ENCODE measurements at regions not wholly inside any gene's neighbourhood (a gene's known extent, or its start where the extent isn't known, plus 50 kb on each side); places are given as distances from the start of the nearest gene placed in this dataset.

DNA sequence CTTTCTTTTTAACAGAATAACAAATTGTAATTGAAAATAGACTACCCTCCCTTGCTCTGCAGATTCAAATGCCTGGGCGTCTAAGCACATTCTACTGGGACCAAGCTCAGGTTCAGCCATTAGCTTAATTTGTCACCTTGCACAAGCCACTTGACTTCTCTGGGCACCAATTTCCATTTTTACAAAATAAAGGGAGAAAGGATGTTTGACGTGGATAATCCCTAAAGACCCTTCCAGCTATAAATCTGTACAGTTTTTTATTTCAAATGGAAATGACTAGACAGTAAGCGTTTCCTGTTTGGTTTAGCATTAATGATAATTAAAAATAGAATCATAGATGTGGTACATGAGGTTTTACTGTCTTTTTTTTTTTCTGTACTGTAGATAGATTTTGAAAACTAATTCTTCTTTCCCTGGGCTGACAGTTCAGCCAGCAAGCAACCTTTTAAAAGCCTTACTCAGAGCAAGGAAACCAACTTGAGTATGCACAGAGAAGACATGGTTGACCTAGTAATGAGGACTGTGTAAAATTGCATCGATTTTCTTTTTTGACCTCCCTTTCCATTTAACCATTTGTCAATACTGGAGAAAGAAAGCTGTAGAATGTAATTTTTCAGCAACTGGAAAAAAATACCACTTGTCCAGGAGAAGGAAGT lies 1329.5 kb upstream of the CDH8 start:
- DNase-seq (ENCODE audit: low spot score), result no peak

DNA sequence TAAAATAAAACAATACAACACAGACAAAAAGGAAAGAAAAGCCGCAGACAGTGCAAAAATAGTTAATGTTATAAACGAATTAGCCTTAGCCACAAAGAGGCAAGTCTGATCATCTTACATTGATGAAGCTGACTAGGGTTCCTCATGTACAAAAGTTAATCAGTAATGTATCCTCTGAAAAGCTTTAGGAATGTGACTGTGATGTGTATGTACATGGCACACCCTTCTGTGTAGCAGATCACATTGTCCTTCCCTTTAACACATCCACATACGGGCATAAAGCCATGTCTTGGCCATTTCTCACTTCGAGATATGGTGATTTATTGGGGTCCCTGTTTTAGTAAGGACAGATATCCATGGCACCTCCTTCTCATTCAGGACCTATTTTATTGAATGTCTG lies 1327.5 kb upstream of the CDH8 start:
- DNase-seq (ENCODE audit: low spot score), result no peak

DNA sequence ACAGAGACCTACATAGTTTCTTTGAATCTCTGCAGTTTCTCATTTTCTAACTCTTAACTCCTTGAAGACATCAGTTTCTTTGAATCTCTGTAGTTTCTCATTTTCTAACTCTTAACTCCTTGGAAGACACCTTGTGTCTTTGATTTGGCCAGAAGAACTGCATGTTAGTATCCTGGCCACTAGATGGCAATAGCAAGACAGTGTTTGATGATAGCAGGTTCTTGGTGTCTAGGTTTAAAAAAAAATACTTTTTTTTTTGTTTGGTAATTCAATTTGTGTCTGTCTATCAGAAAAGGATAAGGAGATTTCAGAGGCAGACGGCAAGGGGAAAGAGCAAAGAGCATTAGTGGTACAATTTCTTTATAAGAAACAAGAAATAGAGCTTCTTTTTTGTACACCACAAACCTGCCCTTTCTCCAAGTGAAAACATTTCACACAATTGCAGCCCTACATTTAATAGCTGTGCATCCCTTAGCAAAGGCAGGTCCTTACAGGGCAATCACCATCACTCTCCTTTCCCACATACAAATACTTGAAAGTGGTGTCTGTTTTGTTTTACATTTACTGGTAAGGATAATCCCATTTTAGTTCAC lies 1324.9 kb upstream of the CDH8 start:
- peak; percentile 47 for DNase-seq (ENCODE audit: low spot score)

GRCh38 chr16:63349961-63350360 lies 1313.7 kb upstream of the CDH8 start:
- DNase-seq (ENCODE audit: low spot score), result no peak

- no peak for DNase-seq (ENCODE audit: low spot score)
Observed at GRCh38 chr16:63346000-63346399, 1309.8 kb upstream of the CDH8 start.

DNA sequence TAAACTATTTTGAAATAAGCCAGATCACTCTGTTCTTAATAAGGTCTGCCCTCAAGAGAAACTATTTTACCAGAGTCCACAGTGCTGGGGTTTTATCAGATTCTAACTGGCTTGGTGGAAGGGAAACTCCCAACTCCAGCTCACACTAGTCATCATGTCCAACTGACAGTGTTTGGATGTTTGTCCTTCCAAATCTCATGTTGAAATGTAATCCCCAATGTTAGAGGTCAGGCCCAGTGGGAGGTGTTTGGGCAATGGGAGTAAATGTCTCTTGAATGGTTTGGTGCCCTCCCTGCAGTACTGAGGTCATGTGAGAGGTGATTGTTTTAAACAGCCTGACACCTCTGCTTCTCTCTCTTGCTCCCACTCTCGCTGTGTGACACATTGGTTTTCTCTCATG lies 1301.0 kb upstream of the CDH8 start:
- DNase-seq (ENCODE audit: low spot score), result no peak

- no peak for DNase-seq (ENCODE audit: low spot score)
Observed at GRCh38 chr16:63331111-63331510, 1294.9 kb upstream of the CDH8 start.

DNA sequence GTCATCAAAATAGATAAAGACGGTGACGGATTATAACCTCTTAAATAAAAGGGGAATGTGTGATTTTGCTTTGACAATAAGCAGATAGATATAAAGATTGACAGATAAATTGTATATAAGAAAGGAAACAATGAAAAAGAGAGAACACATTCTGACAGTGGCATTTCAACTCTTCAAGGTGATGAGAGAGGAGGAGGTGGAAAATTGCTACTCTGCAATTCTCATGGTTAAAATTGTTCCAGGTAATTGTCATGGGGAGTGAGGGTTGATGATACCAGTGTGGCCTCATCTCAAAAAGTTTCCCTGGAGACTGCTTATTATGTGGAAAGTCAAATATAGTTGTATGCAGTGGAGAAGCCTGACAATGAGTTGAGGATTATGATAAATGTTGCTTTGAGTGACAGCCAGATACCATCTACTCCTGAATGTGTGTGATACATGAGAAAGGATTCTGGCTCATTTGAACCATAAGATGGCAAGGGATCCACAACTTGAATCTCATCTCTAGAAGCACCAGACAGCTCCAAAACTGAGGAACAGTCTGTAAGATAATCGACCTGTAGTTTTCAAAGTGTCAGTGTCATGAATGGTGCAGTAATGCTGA lies 1290.6 kb upstream of the CDH8 start:
- DNase-seq (ENCODE audit: low spot score), result no peak

DNA sequence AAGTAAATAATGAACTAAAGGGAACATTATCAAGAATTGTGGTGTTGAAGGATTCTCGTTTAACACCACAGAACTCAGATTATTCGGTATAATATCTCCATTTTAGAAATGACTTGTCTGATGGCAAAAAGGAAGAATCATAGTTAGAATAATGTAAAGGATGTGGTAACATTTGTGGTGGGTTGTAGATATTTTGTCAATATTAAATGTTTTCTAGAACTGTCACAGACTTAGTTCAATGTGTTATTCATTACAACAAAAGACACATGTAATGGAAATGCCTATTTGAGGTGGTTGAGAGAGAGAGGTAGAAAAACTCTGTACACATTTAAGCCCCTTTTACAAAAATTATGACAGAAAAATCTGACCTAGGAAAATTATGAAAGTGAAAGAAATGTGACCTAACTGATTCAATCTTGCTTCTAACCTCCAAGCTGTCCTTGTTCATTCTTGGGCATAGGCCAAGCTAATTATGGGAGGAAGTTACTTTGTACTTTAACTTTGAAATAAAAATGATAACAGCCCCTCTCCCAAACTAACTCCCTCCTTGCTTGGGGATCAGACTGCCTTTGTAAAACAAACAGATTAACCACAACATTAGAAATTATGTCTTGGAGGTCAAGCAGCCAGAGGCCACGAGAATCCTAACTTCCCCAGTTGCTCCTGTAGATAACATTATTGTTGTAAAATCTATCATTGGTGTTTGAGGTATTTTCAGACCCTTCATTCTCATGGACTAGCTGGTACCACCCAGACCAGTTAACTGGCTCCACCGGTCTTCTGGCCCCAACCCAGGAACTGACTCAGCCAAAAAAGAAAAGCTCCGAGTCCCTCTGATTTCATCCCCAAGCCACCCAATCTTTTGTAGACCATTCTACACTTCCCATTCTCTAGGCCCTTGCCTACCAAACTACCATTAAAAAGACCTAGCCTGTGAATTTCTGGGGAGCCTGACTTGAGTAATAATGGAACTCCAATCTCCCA lies 1287.8 kb upstream of the CDH8 start:
- DNase-seq (ENCODE audit: low spot score), result no peak

- DNase-seq (ENCODE audit: low spot score), result no peak
Observed at GRCh38 chr16:63323055-63323454, 1286.8 kb upstream of the CDH8 start.

- no peak for DNase-seq (ENCODE audit: low spot score)
Observed at GRCh38 chr16:63315229-63315628, 1279.0 kb upstream of the CDH8 start.

DNA sequence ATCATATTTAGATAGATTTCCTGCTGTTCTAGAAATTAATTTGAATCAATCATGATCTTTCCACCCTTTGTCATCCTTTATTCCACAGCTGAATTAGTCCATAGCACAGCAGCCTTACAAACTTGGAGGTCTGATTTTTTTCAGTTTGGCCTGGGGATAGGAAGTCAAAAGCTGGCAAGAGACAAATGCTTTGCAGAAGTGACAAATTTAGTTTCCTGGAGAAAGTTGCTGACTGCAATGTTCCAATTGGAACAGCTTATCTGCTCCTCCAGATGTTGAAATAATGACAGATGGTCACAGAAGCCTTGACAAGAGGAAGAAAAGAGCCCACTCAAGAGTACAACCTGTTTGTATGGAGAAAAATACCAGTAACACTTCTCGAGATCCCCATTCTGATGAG lies 1276.1 kb upstream of the CDH8 start:
- DNase-seq (ENCODE audit: low spot score), result no peak

GRCh38 chr16:63311313-63311712 lies 1275.1 kb upstream of the CDH8 start:
- DNase-seq (ENCODE audit: low spot score), result no peak

- DNase-seq (ENCODE audit: low spot score), result no peak
Observed at GRCh38 chr16:63302811-63303210, 1266.6 kb upstream of the CDH8 start.

DNA sequence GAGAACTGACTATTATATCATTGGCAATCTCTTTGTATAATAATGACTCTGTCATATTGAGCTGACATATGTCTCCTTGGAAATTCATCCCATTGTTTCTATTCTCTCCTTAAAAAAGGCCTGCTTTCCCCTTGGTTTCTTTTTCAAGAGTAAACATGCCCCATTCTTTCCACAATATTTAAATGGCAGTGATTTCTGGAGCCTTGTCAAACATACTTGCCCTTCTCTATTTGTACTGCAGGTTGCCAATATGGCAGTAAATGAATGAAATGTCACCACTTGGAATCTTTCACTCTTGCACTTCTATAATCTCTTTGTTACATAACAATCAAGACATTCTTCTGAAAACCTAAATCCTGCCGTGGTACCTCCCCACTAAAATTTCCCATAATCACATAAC lies 1265.1 kb upstream of the CDH8 start:
- DNase-seq (ENCODE audit: low spot score), result no peak

GRCh38 chr16:63298993-63299392 lies 1262.8 kb upstream of the CDH8 start:
- DNase-seq (ENCODE audit: low spot score), result no peak

GRCh38 chr16:63292036-63292435 lies 1255.8 kb upstream of the CDH8 start:
- DNase-seq (ENCODE audit: low spot score), result no peak

GRCh38 chr16:63289834-63290460 lies 1253.7 kb upstream of the CDH8 start:
- peak; percentile 2 for DNase-seq (ENCODE audit: low spot score)

GRCh38 chr16:63287401-63287800 lies 1251.2 kb upstream of the CDH8 start:
- no peak for DNase-seq (ENCODE audit: low spot score)

DNA sequence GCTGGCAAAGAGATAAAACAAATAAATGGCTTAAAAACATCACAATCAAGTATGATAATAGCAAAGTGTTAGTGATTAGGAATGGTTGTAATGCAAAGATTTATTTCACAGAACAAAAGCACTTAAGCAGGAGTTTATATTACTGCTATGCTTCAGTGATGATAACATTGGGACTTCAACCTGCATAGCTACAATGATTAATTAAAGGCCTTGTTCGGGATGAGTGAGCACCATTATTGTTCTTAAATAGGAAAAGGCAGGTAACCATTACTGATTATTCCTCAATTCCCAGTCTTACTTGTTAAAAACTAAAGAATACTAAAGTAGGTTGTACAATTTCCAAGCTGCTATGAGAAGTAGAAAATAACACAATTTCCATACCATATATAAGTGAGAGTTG lies 1247.5 kb upstream of the CDH8 start:
- DNase-seq (ENCODE audit: low spot score), result no peak

- no peak for DNase-seq (ENCODE audit: low spot score)
Observed at GRCh38 chr16:63244631-63245030, 1208.4 kb upstream of the CDH8 start.

- no peak for DNase-seq (ENCODE audit: low spot score)
Observed at GRCh38 chr16:63241497-63242028, 1205.3 kb upstream of the CDH8 start.

Measured in AG08395 (cell line).